Heart right ventricle (tissue), 16 donors: ENCODE measurements at regions not wholly inside any gene's neighbourhood (a gene's known extent, or its start where the extent isn't known, plus 50 kb on each side); places are given as distances from the start of the nearest gene placed in this dataset.

ENCODE experiments used
- ATAC-seq, 8 donors: fragments of 200-7000 bp; cut with Tn5 transposase; one replicate each; pipeline ENCODE4 v1.9.1; 2020; ENCODE audit warnings: mild to moderate bottlenecking in 8 of 8, moderate library complexity in 8 of 8, moderate number of reproducible peaks in 1 of 8
- DNase-seq, 2 donors: peaks; one replicate each; pipeline ENCODE4 v3.0.0-alpha.2; 2020
- H3K27ac ChIP-seq, 10 donors: fragments of 200-600 bp; sonication (generic) in 2 of 10; one replicate each; pipeline versions ENCODE4 v1.5.0 to v1.8.0; 2020 to 2022; ENCODE audit warnings: mild to moderate bottlenecking in 3 of 10
- H3K27me3 ChIP-seq, 7 donors: fragments of 200-600 bp; one replicate each; pipeline ENCODE4 v1.8.0; 2021 to 2022; ENCODE audit warnings: mild to moderate bottlenecking in 2 of 7
- H3K36me3 ChIP-seq, 9 donors: fragments of 200-600 bp; sonication (generic) in 1 of 9; one replicate each; pipeline versions ENCODE4 v1.5.0 to v1.8.0; 2020 to 2022; ENCODE audit warnings: mild to moderate bottlenecking in 2 of 9
- H3K4me1 ChIP-seq, 9 donors: fragments of 200-600 bp; sonication (generic) in 1 of 9; one replicate each; pipeline versions ENCODE4 v1.5.0 to v1.8.0; 2020 to 2022; ENCODE audit warnings: mild to moderate bottlenecking in 4 of 9
- H3K4me3 ChIP-seq, 10 donors: fragments of 200-600 bp; sonication (generic) in 2 of 10; one replicate each; pipeline versions ENCODE4 v1.5.0 to v1.8.0; 2020 to 2022; ENCODE audit warnings: mild to moderate bottlenecking in 7 of 10, moderate library complexity in 2 of 10
- H3K9me3 ChIP-seq, 11 donors: fragments of 200-600 bp in 10 of 11; sonication (generic) in 2 of 11; one replicate each; pipeline versions ENCODE4 v1.5.0 to v1.8.0; 2013 to 2022; ENCODE audit warnings: mild to moderate bottlenecking in 2 of 11, control low read depth in 1 of 11, moderate library complexity in 1 of 11
- WGBS, 2 donors: extraction: QIAGEN DNeasy Blood & Tissue Kit; methylation state at CpG; one replicate each; pipeline ENCODE4 v1.1.7; 2013; ENCODE audit warnings: inconsistent platforms in 1 of 2; 5-methylcytosine and 5-hydroxymethylcytosine counted together
- intact Hi-C, 10 donors: fragments of 100-400 bp; cut with DNase I; formaldehyde crosslinking; loops; one replicate each; pipeline versions ENCODE4 v1.11.1 to v1.14.2; 2022
- TF ChIP-seq, protein P1 (sequence below), 9 donors: fragments of 200-600 bp; sonication (generic) in 2 of 9; IDR thresholded peaks; one replicate each; pipeline versions ENCODE4 v1.5.0 to v1.8.0; 2021 to 2022; ENCODE audit warnings: antibody characterized with exemption in 9 of 9, mild to moderate bottlenecking in 5 of 9, moderate library complexity in 1 of 9
- donor health status: Arrhythmogenic right ventricular cardiomyopathy.
- donor health status: ischemic (EF 13 %, LVEDD 7.1; RV severe dilation, severe dysfunction).
- donor health status: healthy with polysubstance abuse.
- donor health status: DM: no; HTN: yes; CAD: no.
- donor health status: DM: no; HTN: no; CAD: no.
- donor health status: ischemic (EF 25% LVEDD 6.9; RV normal size, moderate dysfunction).
- donor health status: ischemic (EF 25% LVEDD 5.7; RV mildly dilated, moderate dysfunction).
- donor health status: healthy.
- donor health status: DM: yes; HTN: yes; CAD: no.
- donor health status: Ischemic cardiomyopathy.
- donor health status: ischemic (EF 35%, LVEDD 5.7; RV mildly dilated, moderate dysfunction).
- donor health status: nonischemic (EF 11% LVEDD 7.7; RV severe dilation, severe dysfunction).
- donor health status: DM: yes; HTN: yes; CAD: no.
- donor health status: PGD.
- donor health status: ischemic (EF 29% LVEDD 5.4; RV normal size, mild dysfunction).
- donor health status: nonischemic (EF 23%, LVEDD 6.1; RV moderate dilation, normal function).

DNA sequence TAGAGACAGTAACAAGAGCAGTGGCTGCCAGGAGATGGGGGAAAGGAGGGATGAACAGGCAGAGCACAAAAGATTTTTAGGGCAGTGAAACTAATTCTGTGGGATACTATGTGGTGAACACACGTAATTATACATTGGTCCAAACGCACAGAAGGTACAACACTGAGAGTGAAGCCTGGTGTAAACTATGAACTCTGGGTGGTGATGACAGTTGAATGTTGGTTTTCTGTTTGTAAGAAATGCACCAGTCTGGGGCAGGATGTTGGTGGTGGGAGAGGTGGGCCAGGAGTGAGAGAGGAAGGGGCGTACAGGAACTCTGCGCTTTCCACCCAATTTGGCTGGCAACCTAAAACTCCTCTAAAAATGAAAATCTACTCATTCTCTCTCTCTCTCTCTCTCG, 50.2 kb upstream of the TIAM1 start:
- Histone ChIP-seq H3K36me3 (no peaks in the 10 kb centered on the region), H3K4me3 (no peak overlapping the region), H3K27me3 (peaks cover 0 to 3% (median 0%) of the 10 kb centered on the region in 7 donors), H3K27ac (no peak overlapping the region), H3K9me3 (no peaks in the 10 kb centered on the region), H3K4me1 (no peaks in the 10 kb centered on the region)
- ATAC-seq (no peak), DNase-seq (no peak)
- TF ChIP-seq, protein P1, sequence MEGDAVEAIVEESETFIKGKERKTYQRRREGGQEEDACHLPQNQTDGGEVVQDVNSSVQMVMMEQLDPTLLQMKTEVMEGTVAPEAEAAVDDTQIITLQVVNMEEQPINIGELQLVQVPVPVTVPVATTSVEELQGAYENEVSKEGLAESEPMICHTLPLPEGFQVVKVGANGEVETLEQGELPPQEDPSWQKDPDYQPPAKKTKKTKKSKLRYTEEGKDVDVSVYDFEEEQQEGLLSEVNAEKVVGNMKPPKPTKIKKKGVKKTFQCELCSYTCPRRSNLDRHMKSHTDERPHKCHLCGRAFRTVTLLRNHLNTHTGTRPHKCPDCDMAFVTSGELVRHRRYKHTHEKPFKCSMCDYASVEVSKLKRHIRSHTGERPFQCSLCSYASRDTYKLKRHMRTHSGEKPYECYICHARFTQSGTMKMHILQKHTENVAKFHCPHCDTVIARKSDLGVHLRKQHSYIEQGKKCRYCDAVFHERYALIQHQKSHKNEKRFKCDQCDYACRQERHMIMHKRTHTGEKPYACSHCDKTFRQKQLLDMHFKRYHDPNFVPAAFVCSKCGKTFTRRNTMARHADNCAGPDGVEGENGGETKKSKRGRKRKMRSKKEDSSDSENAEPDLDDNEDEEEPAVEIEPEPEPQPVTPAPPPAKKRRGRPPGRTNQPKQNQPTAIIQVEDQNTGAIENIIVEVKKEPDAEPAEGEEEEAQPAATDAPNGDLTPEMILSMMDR (IDR thresholded peaks at IDR 0.05): no peak
- WGBS, 2 donors: 75 to 95% methylated on average over 4 to 5 of the region's 5 CpGs
- intact Hi-C loops: no loop called here
